Endothelial cell of umbilical vein (primary cell): ENCODE measurements at regions not wholly inside any gene's neighbourhood (a gene's known extent, or its start where the extent isn't known, plus 50 kb on each side); places are given as distances from the start of the nearest gene placed in this dataset.

Experiments
- BruUV-seq: library from RNA; stranded (reverse); fragments of 400-500 nt; replicated peaks from 2 replicates; lab custom pipeline; 2021; lab: Mats Ljungman, UMichigan
- CTCF ChIA-PET: fragments of 300-600, 350-600 bp; sonication (Branson Sonifier 250); formaldehyde crosslinking; loops from one replicate; lab custom pipeline; 2021; ENCODE audit warnings: antibody characterized with exemption, inconsistent platforms; lab: Charles Lee
- POLR2A ChIA-PET: fragments of 300-600, 350-600 bp; sonication (Branson Sonifier 250); formaldehyde crosslinking; loops from one replicate; lab custom pipeline; 2021; ENCODE audit warnings: antibody characterized with exemption, inconsistent platforms; lab: Charles Lee
- DNase-seq: peaks from one replicate; pipeline ENCODE4 v3.0.0-alpha.2; 2011; ENCODE audit warnings: low read depth, low spot score
- FAIRE-seq: peaks from 2 replicates; lab custom pipeline; 2011; peaks lifted over from hg19 to GRCh38; lab: Jason Lieb, UNC
- H2AFZ ChIP-seq: 2 replicates; pipeline ENCODE4 v1.6.0; 2012; ENCODE audit warnings: low read depth, low read length, control low read depth, inconsistent platforms
- H3K27ac ChIP-seq: 2 replicates; pipeline ENCODE4 v1.5.1; 2011; ENCODE audit warnings: low read depth, mild to moderate bottlenecking, control low read depth, low read length, moderate library complexity; ENCODE audit not compliant: insufficient read depth
- H3K27me3 ChIP-seq, 2 experiments: 2 replicates each; pipeline versions ENCODE4 v1.6.0 to v1.6.1; 2011; ENCODE audit warnings: low read length in 2 of 2, mixed read lengths in 1 of 2; ENCODE audit not compliant: control insufficient read depth in 2 of 2, insufficient read depth in 2 of 2
- H3K36me3 ChIP-seq, 2 experiments: 2 replicates in 1 of 2; 3 replicates in 1 of 2; pipeline ENCODE4 v1.5.1; 2011; ENCODE audit warnings: low read length in 2 of 2, mild to moderate bottlenecking in 1 of 2, moderate library complexity in 1 of 2; ENCODE audit not compliant: control insufficient read depth in 2 of 2, insufficient read depth in 2 of 2; ENCODE audit errors: extremely low read depth in 1 of 2
- H3K4me1 ChIP-seq: 3 replicates; pipeline ENCODE4 v1.5.1; 2011; ENCODE audit warnings: mild to moderate bottlenecking, low read length; ENCODE audit not compliant: control insufficient read depth, insufficient read depth; ENCODE audit errors: extremely low read depth
- H3K4me2 ChIP-seq: 2 replicates; pipeline ENCODE4 v1.6.1; 2011; ENCODE audit warnings: low read length, control low read depth, mixed read lengths; ENCODE audit not compliant: insufficient read depth
- H3K4me3 ChIP-seq, 3 experiments: fragments of 200-600 bp in 1 of 3; sonication (generic), shearing (Covaris generic) in 1 of 3; replicated peaks in 1 of 3; 2 replicates each; pipeline ENCODE4 v1.5.1; 2011 to 2016; ENCODE audit warnings: control low read depth in 3 of 3, low read length in 3 of 3, mild to moderate bottlenecking in 2 of 3, inconsistent platforms in 1 of 3, low read depth in 1 of 3, moderate library complexity in 1 of 3; ENCODE audit not compliant: insufficient read depth in 1 of 3
- H3K79me2 ChIP-seq: 2 replicates; pipeline ENCODE4 v1.6.0; 2012; ENCODE audit warnings: low read length, inconsistent platforms; ENCODE audit not compliant: control insufficient read depth, insufficient read depth
- H3K9ac ChIP-seq: replicated peaks from 2 replicates; pipeline ENCODE3; 2011; ENCODE audit warnings: low read length, control low read depth; ENCODE audit not compliant: insufficient read depth; ENCODE audit errors: extremely low read depth
- H3K9me1 ChIP-seq: replicated peaks from 3 replicates; pipeline ENCODE4 v1.6.0; 2011; ENCODE audit warnings: mild to moderate bottlenecking, low read length; ENCODE audit not compliant: control insufficient read depth, insufficient read depth; ENCODE audit errors: extremely low read depth
- H3K9me3 ChIP-seq: replicated peaks from 2 replicates; pipeline ENCODE4 v1.5.1; 2012; ENCODE audit warnings: low read length, inconsistent platforms; ENCODE audit not compliant: control insufficient read depth, insufficient read depth
- H4K20me1 ChIP-seq: replicated peaks from 2 replicates; pipeline ENCODE3; 2011; ENCODE audit warnings: mild to moderate bottlenecking, low read length; ENCODE audit not compliant: control insufficient read depth, insufficient read depth; ENCODE audit errors: extremely low read depth
- EZH2 ChIP-seq: IDR thresholded peaks from 2 replicates; pipeline ENCODE4 v1.6.1; 2012; ENCODE audit warnings: borderline replicate concordance, low read depth, mild to moderate bottlenecking, moderate library complexity, low read length, inconsistent platforms; ENCODE audit not compliant: severe bottlenecking
- FOS ChIP-seq: IDR thresholded peaks from 2 replicates; pipeline ENCODE4 v1.6.1; 2011; ENCODE audit warnings: mild to moderate bottlenecking, low read length, moderate library complexity, borderline replicate concordance; ENCODE audit not compliant: insufficient read depth
- GATA2 ChIP-seq: IDR thresholded peaks from 2 replicates; pipeline ENCODE4 v1.7.0; 2011; ENCODE audit warnings: low read depth, mild to moderate bottlenecking, moderate library complexity, mixed read lengths, low read length; ENCODE audit not compliant: insufficient read length, insufficient read depth
- JUN ChIP-seq: IDR thresholded peaks from 2 replicates; pipeline ENCODE4 v1.6.1; 2011; ENCODE audit warnings: borderline replicate concordance, low read depth; ENCODE audit not compliant: insufficient read length, insufficient read depth
- MAX ChIP-seq: IDR thresholded peaks from 2 replicates; pipeline ENCODE4 v1.6.1; 2011; ENCODE audit not compliant: insufficient read depth, insufficient read length
- MYC ChIP-seq: IDR thresholded peaks from one replicate; pipeline ENCODE4 v1.6.1; 2011; ENCODE audit warnings: mild to moderate bottlenecking, low read depth, low read length
- POLR2A ChIP-seq: IDR thresholded peaks from 2 replicates; pipeline ENCODE4 v1.6.1; 2012; ENCODE audit warnings: low read depth, mild to moderate bottlenecking, control low read depth, low read length
- POLR2AphosphoS5 ChIP-seq: IDR thresholded peaks from 2 replicates; pipeline ENCODE4 v1.6.1; 2012; ENCODE audit warnings: low read depth, mild to moderate bottlenecking, control low read depth, low read length, moderate library complexity; ENCODE audit not compliant: insufficient read depth
- dilution Hi-C: fragments of 300-500 bp; cut with MboI; formaldehyde crosslinking; loops from one replicate; pipeline ENCODE4 v1.15.0; 2019; ENCODE audit warnings: low sequenced_read_pairs; ENCODE audit not compliant: extremely low pct_ligation_motif_present
- intact Hi-C: fragments of 100-400 bp; cut with micrococcal nuclease; formaldehyde crosslinking; loops from one replicate; pipeline ENCODE4 v1.10.0; 2022
- TF ChIP-seq, protein P1 (sequence below), 2 donors: IDR thresholded peaks; 1 replicate in 1 of 2; 2 replicates in 1 of 2; pipeline ENCODE4 v1.5.1; 2011; ENCODE audit warnings: low read length in 2 of 2, mild to moderate bottlenecking in 2 of 2, moderate library complexity in 2 of 2, control low read depth in 1 of 2, inconsistent platforms in 1 of 2, low read depth in 1 of 2; ENCODE audit not compliant: insufficient read depth in 1 of 2; ENCODE audit errors: extremely low read depth in 1 of 2

DNA sequence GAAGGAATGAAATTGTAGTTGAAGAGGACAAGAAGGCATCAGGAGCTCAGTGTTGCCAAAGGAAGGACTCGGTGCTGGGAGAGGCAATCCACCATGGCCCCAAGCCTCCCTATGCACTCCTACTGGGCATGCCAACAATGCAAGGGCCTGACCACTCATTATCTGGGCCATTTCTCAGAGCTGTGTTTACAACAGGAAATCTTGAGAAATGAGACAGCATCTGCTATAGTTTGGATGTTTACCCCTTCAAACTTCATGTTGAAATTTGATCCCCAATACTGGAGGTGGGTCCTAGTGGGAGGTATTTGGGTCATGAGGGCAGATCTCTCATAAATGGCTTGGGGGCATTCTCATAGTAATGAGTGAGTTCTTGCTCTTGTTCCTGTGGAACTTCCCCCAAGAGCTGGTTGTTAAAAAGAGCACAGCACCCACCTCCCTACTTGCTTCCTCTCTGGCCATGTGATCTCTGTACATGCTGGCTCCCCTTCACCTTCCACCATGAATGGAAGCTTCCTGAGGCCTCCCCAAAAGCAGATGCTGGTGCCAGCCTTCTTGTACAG lies 50.8 kb upstream of the AOAH start:
- H3K79me2 ChIP-seq, result no peaks in the 10 kb centered on the region
- ChIA-PET POLR2A (no interaction called here), CTCF (no interaction called here)
- H3K36me3 ChIP-seq, result no peaks in the 10 kb centered on the region
- H3K9me3 ChIP-seq, result no peaks in the 10 kb centered on the region
- dilution Hi-C loops, result no loop called here
- no peak for DNase-seq
- H4K20me1 ChIP-seq, result no peaks in the 10 kb centered on the region
- H3K4me2 ChIP-seq, result no peak overlapping the region
- intact Hi-C loops, result no loop called here
- no peaks in the 10 kb centered on the region for H3K9me1 ChIP-seq
- H3K4me3 ChIP-seq, result no peak overlapping the region
- BruUV-seq, result no TSS peak
- no peak for FAIRE-seq
- no peaks in the 10 kb centered on the region for H3K4me1 ChIP-seq
- TF ChIP-seq FOS, result no peak
- no peak for TF ChIP-seq MAX
- no peak for TF ChIP-seq MYC
- TF ChIP-seq POLR2AphosphoS5, result no peak
- TF ChIP-seq POLR2A, result no peak
- TF ChIP-seq EZH2, result no peak
- no peak for TF ChIP-seq JUN
- TF ChIP-seq GATA2, result no peak
- TF ChIP-seq, protein P1, sequence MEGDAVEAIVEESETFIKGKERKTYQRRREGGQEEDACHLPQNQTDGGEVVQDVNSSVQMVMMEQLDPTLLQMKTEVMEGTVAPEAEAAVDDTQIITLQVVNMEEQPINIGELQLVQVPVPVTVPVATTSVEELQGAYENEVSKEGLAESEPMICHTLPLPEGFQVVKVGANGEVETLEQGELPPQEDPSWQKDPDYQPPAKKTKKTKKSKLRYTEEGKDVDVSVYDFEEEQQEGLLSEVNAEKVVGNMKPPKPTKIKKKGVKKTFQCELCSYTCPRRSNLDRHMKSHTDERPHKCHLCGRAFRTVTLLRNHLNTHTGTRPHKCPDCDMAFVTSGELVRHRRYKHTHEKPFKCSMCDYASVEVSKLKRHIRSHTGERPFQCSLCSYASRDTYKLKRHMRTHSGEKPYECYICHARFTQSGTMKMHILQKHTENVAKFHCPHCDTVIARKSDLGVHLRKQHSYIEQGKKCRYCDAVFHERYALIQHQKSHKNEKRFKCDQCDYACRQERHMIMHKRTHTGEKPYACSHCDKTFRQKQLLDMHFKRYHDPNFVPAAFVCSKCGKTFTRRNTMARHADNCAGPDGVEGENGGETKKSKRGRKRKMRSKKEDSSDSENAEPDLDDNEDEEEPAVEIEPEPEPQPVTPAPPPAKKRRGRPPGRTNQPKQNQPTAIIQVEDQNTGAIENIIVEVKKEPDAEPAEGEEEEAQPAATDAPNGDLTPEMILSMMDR (IDR thresholded peaks at IDR 0.05; ENCODE audit: extremely low read depth in 1 of 2, insufficient read depth in 1 of 2, low read depth in 1 of 2, low read length in 2 of 2), result no peak
- H3K27ac ChIP-seq, result no peak overlapping the region
- H3K27me3 ChIP-seq, result no peaks in the 10 kb centered on the region
- H3K9ac ChIP-seq, result no peak overlapping the region
- no peak overlapping the region for H2AFZ ChIP-seq
